GM20000 (cell line): ENCODE measurements at regions not wholly inside any gene's neighbourhood (a gene's known extent, or its start where the extent isn't known, plus 50 kb on each side); places are given as distances from the start of the nearest gene placed in this dataset.

Experiments used
- DNase-seq: peaks from one replicate; pipeline ENCODE4 v3.0.0; 2012; ENCODE audit warnings: low spot score
- TF ChIP-seq, protein P1 (sequence below): IDR thresholded peaks from 2 replicates; pipeline ENCODE4 v1.5.1; 2012; ENCODE audit warnings: mild to moderate bottlenecking, control low read depth; ENCODE audit errors: extremely low read depth, missing control alignments

GRCh38 chr7:109945820-109946518, 1145.0 kb upstream of the LRRN3 start:
- no peak for DNase-seq

DNA sequence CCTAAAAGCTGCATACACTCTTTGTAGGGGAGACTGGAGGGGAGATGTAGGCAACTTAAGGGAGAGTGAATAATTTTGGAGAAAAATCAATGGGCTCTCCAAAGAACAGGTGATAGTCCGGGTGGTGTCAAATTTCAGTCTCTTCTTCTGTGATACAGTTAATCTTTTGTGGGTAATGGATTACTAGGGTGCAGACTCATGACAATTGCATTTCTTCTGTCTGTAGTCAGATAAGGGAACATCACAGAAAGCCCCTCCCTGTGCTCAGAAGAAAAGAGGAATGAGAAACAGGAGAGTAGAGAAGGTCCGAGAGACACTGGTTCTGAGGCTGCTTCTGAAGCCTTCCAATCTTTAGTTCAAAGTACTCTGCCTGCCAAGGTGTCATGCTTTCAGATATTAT, 1140.7 kb upstream of the LRRN3 start:
- TF ChIP-seq, protein P1, sequence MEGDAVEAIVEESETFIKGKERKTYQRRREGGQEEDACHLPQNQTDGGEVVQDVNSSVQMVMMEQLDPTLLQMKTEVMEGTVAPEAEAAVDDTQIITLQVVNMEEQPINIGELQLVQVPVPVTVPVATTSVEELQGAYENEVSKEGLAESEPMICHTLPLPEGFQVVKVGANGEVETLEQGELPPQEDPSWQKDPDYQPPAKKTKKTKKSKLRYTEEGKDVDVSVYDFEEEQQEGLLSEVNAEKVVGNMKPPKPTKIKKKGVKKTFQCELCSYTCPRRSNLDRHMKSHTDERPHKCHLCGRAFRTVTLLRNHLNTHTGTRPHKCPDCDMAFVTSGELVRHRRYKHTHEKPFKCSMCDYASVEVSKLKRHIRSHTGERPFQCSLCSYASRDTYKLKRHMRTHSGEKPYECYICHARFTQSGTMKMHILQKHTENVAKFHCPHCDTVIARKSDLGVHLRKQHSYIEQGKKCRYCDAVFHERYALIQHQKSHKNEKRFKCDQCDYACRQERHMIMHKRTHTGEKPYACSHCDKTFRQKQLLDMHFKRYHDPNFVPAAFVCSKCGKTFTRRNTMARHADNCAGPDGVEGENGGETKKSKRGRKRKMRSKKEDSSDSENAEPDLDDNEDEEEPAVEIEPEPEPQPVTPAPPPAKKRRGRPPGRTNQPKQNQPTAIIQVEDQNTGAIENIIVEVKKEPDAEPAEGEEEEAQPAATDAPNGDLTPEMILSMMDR = no peak
- no peak for DNase-seq

More at GRCh38 chr7:109945820-109946518, 1145.0 kb upstream of the LRRN3 start:
- TF ChIP-seq, protein P1 = no peak

- TF ChIP-seq, protein P1 = no peak
- DNase-seq = no peak
These were observed 1139.9 kb upstream of the LRRN3 start for GRCh38 chr7:109950821-109951564.

DNA sequence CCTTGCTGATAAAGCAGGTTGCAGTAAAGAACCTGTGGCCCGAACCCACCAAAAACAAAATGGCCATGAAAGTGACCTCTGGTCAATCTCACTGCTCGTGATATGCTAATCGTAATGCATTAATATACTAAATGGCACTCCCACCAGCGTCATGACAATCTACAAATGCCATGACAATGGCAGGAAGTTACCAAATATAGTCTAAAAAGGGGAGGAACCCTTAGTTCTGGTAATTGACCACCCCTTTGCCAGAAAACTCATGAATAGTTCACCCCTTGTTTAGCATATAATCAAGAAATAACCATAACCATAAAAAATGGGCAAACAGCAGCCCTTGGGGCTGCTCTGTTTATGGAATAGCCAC, 1139.4 kb upstream of the LRRN3 start:
- TF ChIP-seq, protein P1 = no peak
- no peak for DNase-seq

- TF ChIP-seq, protein P1 = no peak
- no peak for DNase-seq
These were observed 1134.9 kb upstream of the LRRN3 start for GRCh38 chr7:109955986-109956385.

- DNase-seq = no peak
- TF ChIP-seq, protein P1 = no peak
These were observed 1134.0 kb upstream of the LRRN3 start for GRCh38 chr7:109956916-109957315.

DNA sequence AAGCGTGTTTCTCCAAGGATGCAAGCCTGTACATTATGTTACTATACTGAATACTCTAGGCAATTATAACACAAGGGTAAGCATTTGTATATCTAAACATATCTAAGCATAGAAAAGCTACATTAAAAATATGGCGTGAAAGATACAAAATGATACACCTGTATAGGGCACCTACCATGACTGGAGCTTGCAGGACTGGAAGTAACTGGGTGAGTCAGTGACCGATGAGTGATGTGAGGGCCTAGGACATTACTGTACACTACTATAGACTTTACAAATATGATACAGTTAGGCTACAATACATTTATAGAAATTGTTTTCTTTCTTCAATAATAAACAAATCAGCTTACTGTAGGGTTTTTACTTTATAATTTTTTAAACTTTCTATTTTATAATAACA, 1127.2 kb upstream of the LRRN3 start:
- no peak for DNase-seq
- TF ChIP-seq, protein P1 = no peak
